HG03571 (cell line): ENCODE measurements at regions not wholly inside any gene's neighbourhood (a gene's known extent, or its start where the extent isn't known, plus 50 kb on each side); places are given as distances from the start of the nearest gene placed in this dataset.
"Not testable (repeated sequence)": the region's sequence is repeated elsewhere in the genome, so short reads cannot be mapped to it uniquely, and the experiment has no call there.

ENCODE experiments used
- ATAC-seq: cut with Tn5 transposase; IDR thresholded peaks from one replicate; pipeline ENCODE4 v1.9.1; 2021; ENCODE audit not compliant: unreplicated experiment

- ATAC-seq = no peak
Observed at GRCh38 chr2:35827086-35827485, 528.5 kb upstream of the CRIM1 start.

- no peak for ATAC-seq
Observed at GRCh38 chr2:35822716-35823115, 532.9 kb upstream of the CRIM1 start.

- ATAC-seq = no peak
Observed at GRCh38 chr2:35821675-35822074, 533.9 kb upstream of the CRIM1 start.

- ATAC-seq = no peak
Observed at GRCh38 chr2:35820391-35820790, 535.2 kb upstream of the CRIM1 start.

- no peak for ATAC-seq
Observed at GRCh38 chr2:35819033-35819432, 536.5 kb upstream of the CRIM1 start.

GRCh38 chr2:35818359-35818758, 537.2 kb upstream of the CRIM1 start:
- not testable (repeated sequence) for ATAC-seq

- not testable (repeated sequence) for ATAC-seq
Observed at GRCh38 chr2:35814597-35814996, 541.0 kb upstream of the CRIM1 start.

GRCh38 chr2:35803126-35803525, 552.5 kb upstream of the CRIM1 start:
- ATAC-seq = no peak

GRCh38 chr2:35794796-35795450, 560.7 kb upstream of the CRIM1 start:
- no peak for ATAC-seq

- no peak for ATAC-seq
Observed at GRCh38 chr2:35790292-35790691, 565.3 kb upstream of the CRIM1 start.

- ATAC-seq = no peak
Observed at GRCh38 chr2:35788543-35788942, 567.0 kb upstream of the CRIM1 start.

GRCh38 chr2:35787302-35788031, 568.1 kb upstream of the CRIM1 start:
- no peak for ATAC-seq

GRCh38 chr2:35785564-35785963, 570.0 kb upstream of the CRIM1 start:
- ATAC-seq = no peak

GRCh38 chr2:35784777-35785176, 570.8 kb upstream of the CRIM1 start:
- no peak for ATAC-seq

- ATAC-seq = no peak
Observed at GRCh38 chr2:35783723-35784122, 571.9 kb upstream of the CRIM1 start.

GRCh38 chr2:35741556-35741955, 614.0 kb upstream of the CRIM1 start:
- no peak for ATAC-seq

GRCh38 chr2:35731674-35732073, 623.9 kb upstream of the CRIM1 start:
- no peak for ATAC-seq

- ATAC-seq = no peak
Observed at GRCh38 chr2:35714883-35715282, 640.7 kb upstream of the CRIM1 start.

- no peak for ATAC-seq
Observed at GRCh38 chr2:35708411-35708923, 647.1 kb upstream of the CRIM1 start.

- ATAC-seq = no peak
Observed at GRCh38 chr2:35688309-35688708, 667.3 kb upstream of the CRIM1 start.

GRCh38 chr2:35651688-35652323, 703.8 kb upstream of the CRIM1 start:
- no peak for ATAC-seq

GRCh38 chr2:35614640-35615039, 740.9 kb upstream of the CRIM1 start:
- no peak for ATAC-seq
